22Rv1 (cell line): ENCODE measurements at regions not wholly inside any gene's neighbourhood (a gene's known extent, or its start where the extent isn't known, plus 50 kb on each side); places are given as distances from the start of the nearest gene placed in this dataset.

Source experiments
- CTCF ChIP-seq: fragments of 450-650 bp; IDR thresholded peaks from 2 replicates; pipeline ENCODE4 v1.5.1; 2017; ENCODE audit warnings: mild to moderate bottlenecking
- ZFX ChIP-seq: fragments of 450-650 bp; IDR thresholded peaks from 2 replicates; pipeline ENCODE4 v1.6.1; 2017; ENCODE audit warnings: antibody characterized with exemption, borderline replicate concordance

- no peak for TF ChIP-seq CTCF
- no peak for TF ChIP-seq ZFX
These were observed 262.8 kb upstream of the AGAP1 start for GRCh38 chr2:235230821-235231601.
